Thoracic aorta (tissue), 2 donors: ENCODE measurements at regions not wholly inside any gene's neighbourhood (a gene's known extent, or its start where the extent isn't known, plus 50 kb on each side); places are given as distances from the start of the nearest gene placed in this dataset.
"Not testable (repeated sequence)": the region's sequence is repeated elsewhere in the genome, so short reads cannot be mapped to it uniquely, and the experiment has no call there.

Experiments used
- ATAC-seq: fragments of 150-250 bp; one replicate; pipeline ENCODE4 v1.8.0; 2017; ENCODE audit warnings: low read depth; ENCODE audit not compliant: insufficient number of reproducible peaks, low FRiP score
- DNase-seq: peaks from one replicate; pipeline ENCODE4 v3.0.0-alpha.2; 2020; ENCODE audit warnings: low spot score
- H3K27ac ChIP-seq, 2 donors: fragments of 200-600 bp; sonication (generic); 1 replicate in 1 of 2; 2 replicates in 1 of 2; pipeline ENCODE4 v1.5.1; 2016; ENCODE audit warnings: mild to moderate bottlenecking in 2 of 2, moderate library complexity in 2 of 2
- H3K27me3 ChIP-seq: fragments of 200-600 bp; sonication (generic); replicated peaks from 2 replicates; pipeline ENCODE4 v1.6.0; 2016; ENCODE audit warnings: mild to moderate bottlenecking; ENCODE audit not compliant: insufficient read depth
- H3K36me3 ChIP-seq: fragments of 200-600 bp; sonication (generic); one replicate; pipeline ENCODE4 v1.5.1; 2016
- H3K4me1 ChIP-seq, 2 donors: fragments of 200-600 bp; sonication (generic); 1 replicate in 1 of 2; 2 replicates in 1 of 2; pipeline versions ENCODE4 v1.5.1 to v1.6.0; 2016; ENCODE audit warnings: low read depth in 2 of 2, mild to moderate bottlenecking in 1 of 2; ENCODE audit not compliant: control insufficient read depth in 1 of 2
- H3K4me3 ChIP-seq: fragments of 200-600 bp; sonication (generic); 2 replicates; pipeline ENCODE4 v1.5.1; 2016; ENCODE audit warnings: mild to moderate bottlenecking
- H3K9me3 ChIP-seq: fragments of 200-600 bp; sonication (generic); 2 replicates; pipeline ENCODE4 v1.5.1; 2016
- CTCF ChIP-seq: fragments of 200-600 bp; sonication (generic); IDR thresholded peaks from one replicate; pipeline ENCODE4 v1.5.1; 2019; ENCODE audit warnings: antibody characterized with exemption

GRCh38 chr11:86735451-86736290 lies 63.3 kb upstream of the ME3 start:
- TF ChIP-seq CTCF = no peak

GRCh38 chr11:86732739-86733138 lies 60.3 kb upstream of the ME3 start:
- H3K36me3 ChIP-seq, H3K27ac ChIP-seq, DNase-seq, ATAC-seq, H3K27me3 ChIP-seq, H3K4me3 ChIP-seq, H3K9me3 ChIP-seq: not testable (repeated sequence)
- H3K4me1 ChIP-seq = peaks cover 10 to 15% of the 10 kb centered on the region in 2 donors

More at GRCh38 chr11:86735451-86736290, 63.3 kb upstream of the ME3 start:
- Histone ChIP-seq H3K36me3 (no peaks in the 10 kb centered on the region), H3K4me1 (peaks cover 16 to 31% of the 10 kb centered on the region in 2 donors), H3K4me3 (no peak overlapping the region), H3K9me3 (no peaks in the 10 kb centered on the region), H3K27me3 (no peaks in the 10 kb centered on the region), H3K27ac (peak overlapping the region in 1 of 2 donors; percentile 3)
- DNase-seq = no peak
- no peak for ATAC-seq

- ATAC-seq, H3K36me3 ChIP-seq, H3K4me3 ChIP-seq, DNase-seq, H3K27ac ChIP-seq, H3K27me3 ChIP-seq, H3K9me3 ChIP-seq: not testable (repeated sequence)
- H3K4me1 ChIP-seq = peaks cover 7 to 11% of the 10 kb centered on the region in 2 donors
Observed at GRCh38 chr11:86732286-86732685, 59.9 kb upstream of the ME3 start.

GRCh38 chr11:86729576-86729975 lies 57.2 kb upstream of the ME3 start:
- H3K36me3 ChIP-seq, ATAC-seq: not testable (repeated sequence)

GRCh38 chr11:86728562-86728961 lies 56.1 kb upstream of the ME3 start:
- ATAC-seq (no peak), DNase-seq (no peak)
- no peaks in the 10 kb centered on the region for H3K4me1 ChIP-seq
- H3K27me3 ChIP-seq = no peaks in the 10 kb centered on the region
- H3K27ac ChIP-seq = no peak overlapping the region
- TF ChIP-seq CTCF = no peak
- H3K36me3 ChIP-seq = no peaks in the 10 kb centered on the region
- no peak overlapping the region for H3K4me3 ChIP-seq
- H3K9me3 ChIP-seq = no peaks in the 10 kb centered on the region

More at GRCh38 chr11:86729576-86729975, 57.2 kb upstream of the ME3 start:
- not testable (repeated sequence) for H3K27ac ChIP-seq, H3K4me1 ChIP-seq, H3K4me3 ChIP-seq, H3K9me3 ChIP-seq, DNase-seq, H3K27me3 ChIP-seq

GRCh38 chr11:86726770-86727504 lies 54.5 kb upstream of the ME3 start:
- H3K4me1 ChIP-seq = no peaks in the 10 kb centered on the region
- ATAC-seq (no peak), DNase-seq (no peak)
- no peaks in the 10 kb centered on the region for H3K36me3 ChIP-seq
- no peaks in the 10 kb centered on the region for H3K27me3 ChIP-seq
- H3K9me3 ChIP-seq = no peaks in the 10 kb centered on the region
- no peak overlapping the region for H3K4me3 ChIP-seq
- no peak for TF ChIP-seq CTCF
- no peak overlapping the region for H3K27ac ChIP-seq
